Neural progenitor cell (in vitro differentiated cells): ENCODE measurements at regions not wholly inside any gene's neighbourhood (a gene's known extent, or its start where the extent isn't known, plus 50 kb on each side); places are given as distances from the start of the nearest gene placed in this dataset.

Experiments used
- DNase-seq: peaks from one replicate; pipeline ENCODE4 v3.0.0-alpha.2; 2016; ENCODE audit warnings: low spot score
- H2AFZ ChIP-seq: fragments of 200-600 bp; sonication (generic); replicated peaks from 2 replicates; pipeline ENCODE4 v1.6.1; 2016; ENCODE audit warnings: antibody characterized with exemption
- H3F3A ChIP-seq: fragments of 200-600 bp; sonication (generic); 2 replicates; pipeline ENCODE4 v1.6.1; 2016; ENCODE audit warnings: antibody characterized with exemption, low read depth
- H3K27ac ChIP-seq: fragments of 200-600 bp; sonication (generic); 2 replicates; pipeline ENCODE4 v1.5.1; 2016; ENCODE audit warnings: mild to moderate bottlenecking
- H3K27me3 ChIP-seq: fragments of 200-600 bp; sonication (generic); 2 replicates; pipeline ENCODE4 v1.6.1; 2016; ENCODE audit warnings: mild to moderate bottlenecking, moderate library complexity
- H3K36me3 ChIP-seq: fragments of 200-600 bp; sonication (generic); 2 replicates; pipeline ENCODE4 v1.5.1; 2016
- H3K4me1 ChIP-seq: fragments of 200-600 bp; sonication (generic); 2 replicates; pipeline ENCODE4 v1.6.1; 2016; ENCODE audit warnings: mixed run types
- H3K4me2 ChIP-seq: fragments of 200-600 bp; sonication (generic); 2 replicates; pipeline ENCODE4 v1.6.1; 2016
- H3K4me3 ChIP-seq: fragments of 200-600 bp; sonication (generic); 2 replicates; pipeline ENCODE4 v1.5.1; 2016
- H3K79me2 ChIP-seq: fragments of 200-600 bp; sonication (generic); 2 replicates; pipeline ENCODE4 v1.6.1; 2016; ENCODE audit warnings: low read depth
- H3K9ac ChIP-seq: fragments of 200-600 bp; sonication (generic); 2 replicates; pipeline ENCODE4 v1.6.1; 2016
- H3K9me3 ChIP-seq: fragments of 200-600 bp; sonication (generic); 2 replicates; pipeline ENCODE4 v1.5.1; 2016; ENCODE audit warnings: low read depth
- H4K20me1 ChIP-seq: fragments of 200-600 bp; sonication (generic); 2 replicates; pipeline ENCODE4 v1.6.1; 2016; ENCODE audit warnings: low read depth
- H3K27ac Mint-ChIP-seq: 3 replicates; pipeline ENCODE4 v1.8.0; 2021; ENCODE audit warnings: mixed read lengths
- H3K27me3 Mint-ChIP-seq: 2 replicates; pipeline ENCODE4 v1.8.0; 2022; ENCODE audit warnings: low read depth, mild to moderate bottlenecking, inconsistent platforms, moderate library complexity, mixed read lengths; ENCODE audit not compliant: insufficient read depth
- H3K36me3 Mint-ChIP-seq: 3 replicates; pipeline ENCODE4 v1.8.0; 2021; ENCODE audit warnings: mixed read lengths
- H3K4me1 Mint-ChIP-seq: 3 replicates; pipeline ENCODE4 v1.8.0; 2021; ENCODE audit warnings: mixed read lengths
- H3K4me3 Mint-ChIP-seq: 3 replicates; pipeline ENCODE4 v1.8.0; 2021; ENCODE audit warnings: mild to moderate bottlenecking, moderate library complexity, mixed read lengths
- H3K9me3 Mint-ChIP-seq: 3 replicates; pipeline ENCODE4 v1.8.0; 2020; ENCODE audit warnings: mixed read lengths
- EZH2 ChIP-seq: fragments of 200-600 bp; sonication (generic); IDR thresholded peaks from 2 replicates; pipeline ENCODE4 v1.6.1; 2017; ENCODE audit warnings: antibody characterized with exemption, mild to moderate bottlenecking, moderate library complexity
- EZH2phosphoT487 ChIP-seq: fragments of 200-600 bp; sonication (generic); IDR thresholded peaks from 2 replicates; pipeline ENCODE4 v1.6.1; 2017; ENCODE audit warnings: antibody characterized with exemption
- TF ChIP-seq, protein P1 (sequence below): fragments of 200-600 bp; sonication (generic); IDR thresholded peaks from 2 replicates; pipeline ENCODE4 v1.5.1; 2017; ENCODE audit warnings: antibody characterized with exemption, mild to moderate bottlenecking

DNA sequence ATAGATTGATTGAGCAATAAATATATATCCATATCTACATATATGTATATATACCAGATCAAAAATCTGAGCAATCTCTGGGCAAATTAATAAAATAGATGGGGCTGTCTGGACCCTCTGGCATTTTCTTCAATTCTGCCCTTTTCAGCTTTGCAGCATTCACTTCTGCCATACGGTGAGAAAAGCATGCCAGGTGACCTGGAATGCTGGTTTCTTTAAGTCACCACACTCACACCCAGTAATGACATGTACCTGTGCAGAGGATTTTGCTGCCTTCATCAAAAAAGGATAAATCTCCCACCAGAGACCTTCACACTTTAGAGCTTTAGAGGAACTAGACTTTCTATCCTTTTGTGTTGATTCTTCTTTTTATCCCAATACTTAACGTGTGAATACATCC is 223.2 kb upstream of the NFIA start:
- H3K4me1 ChIP-seq: peaks cover 6% of the 10 kb centered on the region
- TF ChIP-seq EZH2 (no peak), EZH2phosphoT487 (no peak)
- TF ChIP-seq, protein P1, sequence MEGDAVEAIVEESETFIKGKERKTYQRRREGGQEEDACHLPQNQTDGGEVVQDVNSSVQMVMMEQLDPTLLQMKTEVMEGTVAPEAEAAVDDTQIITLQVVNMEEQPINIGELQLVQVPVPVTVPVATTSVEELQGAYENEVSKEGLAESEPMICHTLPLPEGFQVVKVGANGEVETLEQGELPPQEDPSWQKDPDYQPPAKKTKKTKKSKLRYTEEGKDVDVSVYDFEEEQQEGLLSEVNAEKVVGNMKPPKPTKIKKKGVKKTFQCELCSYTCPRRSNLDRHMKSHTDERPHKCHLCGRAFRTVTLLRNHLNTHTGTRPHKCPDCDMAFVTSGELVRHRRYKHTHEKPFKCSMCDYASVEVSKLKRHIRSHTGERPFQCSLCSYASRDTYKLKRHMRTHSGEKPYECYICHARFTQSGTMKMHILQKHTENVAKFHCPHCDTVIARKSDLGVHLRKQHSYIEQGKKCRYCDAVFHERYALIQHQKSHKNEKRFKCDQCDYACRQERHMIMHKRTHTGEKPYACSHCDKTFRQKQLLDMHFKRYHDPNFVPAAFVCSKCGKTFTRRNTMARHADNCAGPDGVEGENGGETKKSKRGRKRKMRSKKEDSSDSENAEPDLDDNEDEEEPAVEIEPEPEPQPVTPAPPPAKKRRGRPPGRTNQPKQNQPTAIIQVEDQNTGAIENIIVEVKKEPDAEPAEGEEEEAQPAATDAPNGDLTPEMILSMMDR: no peak
- no peaks in the 10 kb centered on the region for H3K79me2 ChIP-seq
- Mint-ChIP-seq H3K36me3 (no peaks in the 10 kb centered on the region), H3K27me3 (peaks cover 4% of the 10 kb centered on the region), H3K27ac (no peak overlapping the region), H3K9me3 (no peaks in the 10 kb centered on the region), H3K4me1 (peaks cover 41% of the 10 kb centered on the region), H3K4me3 (no peak overlapping the region)
- no peak overlapping the region for H2AFZ ChIP-seq
- no peaks in the 10 kb centered on the region for H3K36me3 ChIP-seq
- no peak overlapping the region for H3K4me2 ChIP-seq
- H3K4me3 ChIP-seq: no peak overlapping the region
- DNase-seq: no peak
- no peaks in the 10 kb centered on the region for H3K9me3 ChIP-seq
- H3K9ac ChIP-seq: no peak overlapping the region
- H3K27me3 ChIP-seq: no peaks in the 10 kb centered on the region
- no peaks in the 10 kb centered on the region for H4K20me1 ChIP-seq
- H3K27ac ChIP-seq: no peak overlapping the region
- no peaks in the 10 kb centered on the region for H3F3A ChIP-seq

DNA sequence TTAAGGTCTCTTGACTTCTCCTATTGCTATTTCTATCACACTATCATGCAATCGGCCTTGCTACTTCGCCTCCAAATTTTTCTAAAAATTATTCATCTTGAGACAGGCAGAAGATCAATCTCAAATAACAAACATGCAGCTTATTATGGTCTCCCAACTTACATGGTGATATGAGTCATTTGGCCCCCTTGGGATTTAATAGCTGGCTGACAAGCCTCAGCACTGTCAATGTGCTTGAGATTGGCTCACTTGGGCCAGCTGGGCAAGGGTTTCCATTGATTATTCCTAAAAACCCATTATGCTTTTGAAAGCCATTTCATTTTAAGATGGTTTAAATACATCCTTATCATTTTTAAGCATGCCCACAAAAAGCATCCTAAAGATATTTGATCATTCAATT is 224.5 kb upstream of the NFIA start:
- peaks cover 4% of the 10 kb centered on the region for H3K27me3 Mint-ChIP-seq
- H3K9me3 ChIP-seq: no peaks in the 10 kb centered on the region
- H3K4me1 ChIP-seq: peaks cover 6% of the 10 kb centered on the region
- no peaks in the 10 kb centered on the region for H3K27me3 ChIP-seq
- H4K20me1 ChIP-seq: no peaks in the 10 kb centered on the region
- H3K27ac ChIP-seq: no peak overlapping the region
- H3K4me2 ChIP-seq: no peak overlapping the region
- no peak overlapping the region for H3K9ac ChIP-seq
- TF ChIP-seq, protein P1: no peak
- TF ChIP-seq EZH2 (no peak), EZH2phosphoT487 (no peak)
- no peak overlapping the region for H3K4me3 Mint-ChIP-seq
- H3K4me3 ChIP-seq: no peak overlapping the region
- H3K36me3 ChIP-seq: no peaks in the 10 kb centered on the region
- H3K36me3 Mint-ChIP-seq: no peaks in the 10 kb centered on the region
- no peak overlapping the region for H3K27ac Mint-ChIP-seq
- H2AFZ ChIP-seq: no peak overlapping the region
- H3K4me1 Mint-ChIP-seq: peaks cover 34% of the 10 kb centered on the region
- peaks cover 3% of the 10 kb centered on the region for H3K9me3 Mint-ChIP-seq
- H3F3A ChIP-seq: no peaks in the 10 kb centered on the region
- H3K79me2 ChIP-seq: no peaks in the 10 kb centered on the region
- DNase-seq: no peak

DNA sequence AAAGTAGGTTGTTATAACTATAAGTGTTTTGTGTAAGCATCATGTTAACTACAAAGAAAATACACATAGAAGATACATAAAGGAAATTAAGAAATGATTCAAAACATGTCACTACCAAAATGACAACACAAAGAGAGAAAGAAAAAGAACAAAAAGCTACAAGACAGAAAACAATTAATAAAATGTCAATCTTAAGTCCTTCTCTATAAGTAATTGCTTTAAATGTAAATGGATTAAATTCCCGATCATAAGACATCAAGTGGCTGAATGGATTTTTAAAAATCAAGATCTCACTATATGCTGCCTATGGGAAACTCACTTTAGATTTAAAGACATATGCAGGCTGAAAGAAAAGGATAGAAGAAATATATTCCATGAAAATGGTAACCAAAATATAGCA is 232.3 kb upstream of the NFIA start:
- Histone ChIP-seq H3K4me1 (no peaks in the 10 kb centered on the region), H4K20me1 (no peaks in the 10 kb centered on the region), H3K36me3 (no peaks in the 10 kb centered on the region), H3K9me3 (peaks cover 2% of the 10 kb centered on the region), H3K9ac (no peak overlapping the region), H3K4me2 (no peak overlapping the region), H3K27me3 (no peaks in the 10 kb centered on the region), H3K79me2 (no peaks in the 10 kb centered on the region), H3F3A (no peaks in the 10 kb centered on the region), H3K4me3 (no peak overlapping the region), H2AFZ (no peak overlapping the region), H3K27ac (no peak overlapping the region)
- TF ChIP-seq, protein P1: no peak
- H3K4me3 Mint-ChIP-seq: no peak overlapping the region
- peaks cover 5% of the 10 kb centered on the region for H3K36me3 Mint-ChIP-seq
- no peaks in the 10 kb centered on the region for H3K27me3 Mint-ChIP-seq
- DNase-seq: no peak
- peaks cover 28% of the 10 kb centered on the region for H3K9me3 Mint-ChIP-seq
- H3K27ac Mint-ChIP-seq: no peak overlapping the region
- H3K4me1 Mint-ChIP-seq: peaks cover 4% of the 10 kb centered on the region

DNA sequence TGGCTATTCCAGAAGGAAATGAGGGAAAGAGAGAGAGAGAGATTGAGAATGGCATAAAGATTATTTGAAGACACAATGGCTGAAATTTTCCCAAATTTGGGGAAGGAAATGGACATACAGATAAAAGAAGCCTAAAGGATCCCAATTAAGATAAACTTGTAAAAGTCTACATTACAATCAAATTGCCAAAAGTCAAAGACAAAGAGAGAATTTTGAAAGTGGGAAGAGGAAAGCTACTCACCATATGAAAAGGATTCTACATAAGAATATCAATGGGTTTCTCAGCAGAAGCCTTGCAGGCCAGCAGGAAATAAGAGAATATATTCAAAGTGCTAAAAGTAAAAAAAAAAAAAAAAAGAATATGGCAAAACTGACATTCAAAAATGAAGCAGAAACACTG is 233.0 kb upstream of the NFIA start:
- no peaks in the 10 kb centered on the region for H3K36me3 ChIP-seq
- no peak overlapping the region for H3K27ac ChIP-seq
- H3K9ac ChIP-seq: no peak overlapping the region
- no peaks in the 10 kb centered on the region for H3K4me1 ChIP-seq
- H4K20me1 ChIP-seq: no peaks in the 10 kb centered on the region
- H3K36me3 Mint-ChIP-seq: peaks cover 5% of the 10 kb centered on the region
- H2AFZ ChIP-seq: no peak overlapping the region
- H3K4me1 Mint-ChIP-seq: peaks cover 4% of the 10 kb centered on the region
- H3K4me3 ChIP-seq: no peak overlapping the region
- no peak overlapping the region for H3K4me2 ChIP-seq
- H3K27me3 ChIP-seq: no peaks in the 10 kb centered on the region
- H3K27ac Mint-ChIP-seq: no peak overlapping the region
- DNase-seq: no peak
- TF ChIP-seq, protein P1: no peak
- TF ChIP-seq EZH2 (no peak), EZH2phosphoT487 (no peak)
- peaks cover 35% of the 10 kb centered on the region for H3K9me3 Mint-ChIP-seq
- H3F3A ChIP-seq: no peaks in the 10 kb centered on the region
- H3K9me3 ChIP-seq: peaks cover 9% of the 10 kb centered on the region
- H3K4me3 Mint-ChIP-seq: no peak overlapping the region
- no peaks in the 10 kb centered on the region for H3K27me3 Mint-ChIP-seq
- H3K79me2 ChIP-seq: no peaks in the 10 kb centered on the region
